Coronary artery (tissue), 2 donors: ENCODE measurements at regions not wholly inside any gene's neighbourhood (a gene's known extent, or its start where the extent isn't known, plus 50 kb on each side); places are given as distances from the start of the nearest gene placed in this dataset.

Experiments used
- DNase-seq: peaks from one replicate; pipeline ENCODE4 v3.0.0-alpha.2; 2017; ENCODE audit warnings: low spot score
- H3K27ac ChIP-seq, 2 donors: fragments of 200-600 bp; sonication (generic); one replicate each; pipeline ENCODE4 v1.5.1; 2016 to 2019
- H3K4me3 ChIP-seq: fragments of 200-600 bp; sonication (generic); 2 replicates; pipeline ENCODE4 v1.5.1; 2016; ENCODE audit warnings: mild to moderate bottlenecking, moderate library complexity
- TF ChIP-seq, protein P1 (sequence below): fragments of 200-600 bp; sonication (generic); IDR thresholded peaks from one replicate; pipeline ENCODE4 v1.5.1; 2019; ENCODE audit warnings: antibody characterized with exemption

DNA sequence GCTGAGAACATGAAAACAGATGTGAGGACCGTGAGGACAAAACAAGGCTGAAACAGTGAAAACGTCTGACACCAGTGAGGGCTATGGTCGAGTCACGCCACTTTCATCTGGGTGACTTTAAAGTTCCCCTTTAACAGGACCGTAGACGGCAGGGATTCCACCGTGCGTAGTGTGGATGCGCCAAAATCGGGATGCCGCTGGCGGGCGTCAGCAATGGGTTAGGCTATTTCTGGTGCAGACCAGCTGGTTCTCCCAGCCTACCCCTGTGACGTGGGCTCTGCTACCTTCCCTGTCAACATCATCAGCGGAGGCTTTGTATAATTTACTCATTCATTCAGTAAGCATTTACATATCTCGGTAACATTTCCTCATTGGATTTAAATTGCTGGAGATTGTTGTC, 246.6 kb upstream of the AJAP1 start:
- Histone ChIP-seq H3K4me3 (no peak overlapping the region), H3K27ac (no peak overlapping the region)
- DNase-seq = no peak
- TF ChIP-seq, protein P1, sequence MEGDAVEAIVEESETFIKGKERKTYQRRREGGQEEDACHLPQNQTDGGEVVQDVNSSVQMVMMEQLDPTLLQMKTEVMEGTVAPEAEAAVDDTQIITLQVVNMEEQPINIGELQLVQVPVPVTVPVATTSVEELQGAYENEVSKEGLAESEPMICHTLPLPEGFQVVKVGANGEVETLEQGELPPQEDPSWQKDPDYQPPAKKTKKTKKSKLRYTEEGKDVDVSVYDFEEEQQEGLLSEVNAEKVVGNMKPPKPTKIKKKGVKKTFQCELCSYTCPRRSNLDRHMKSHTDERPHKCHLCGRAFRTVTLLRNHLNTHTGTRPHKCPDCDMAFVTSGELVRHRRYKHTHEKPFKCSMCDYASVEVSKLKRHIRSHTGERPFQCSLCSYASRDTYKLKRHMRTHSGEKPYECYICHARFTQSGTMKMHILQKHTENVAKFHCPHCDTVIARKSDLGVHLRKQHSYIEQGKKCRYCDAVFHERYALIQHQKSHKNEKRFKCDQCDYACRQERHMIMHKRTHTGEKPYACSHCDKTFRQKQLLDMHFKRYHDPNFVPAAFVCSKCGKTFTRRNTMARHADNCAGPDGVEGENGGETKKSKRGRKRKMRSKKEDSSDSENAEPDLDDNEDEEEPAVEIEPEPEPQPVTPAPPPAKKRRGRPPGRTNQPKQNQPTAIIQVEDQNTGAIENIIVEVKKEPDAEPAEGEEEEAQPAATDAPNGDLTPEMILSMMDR = no peak

- H3K27ac ChIP-seq = no peak overlapping the region
- no peak overlapping the region for H3K4me3 ChIP-seq
- TF ChIP-seq, protein P1 = no peak
- no peak for DNase-seq
Observed at GRCh38 chr1:4408380-4408779, 246.0 kb upstream of the AJAP1 start.

DNA sequence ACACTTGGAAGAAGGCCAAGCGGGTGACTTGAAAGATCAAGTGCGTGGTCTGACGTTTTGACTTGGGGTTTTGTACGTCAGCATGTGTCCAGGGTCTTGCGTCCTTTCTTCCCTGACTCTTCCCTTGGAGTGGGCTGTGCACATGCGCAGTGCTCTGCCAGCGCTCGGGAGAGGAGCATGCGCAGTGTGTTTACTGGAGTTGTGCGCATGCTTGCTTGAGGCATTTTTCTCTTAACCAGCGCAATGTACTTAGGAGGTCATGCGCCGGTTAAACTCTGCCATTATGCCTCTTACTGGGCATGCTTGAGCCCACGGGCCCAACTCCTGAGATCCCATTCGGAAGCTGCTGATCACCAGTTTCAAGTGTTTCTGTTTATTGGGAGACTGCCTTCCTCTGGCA, 242.5 kb upstream of the AJAP1 start:
- Histone ChIP-seq H3K4me3 (no peak overlapping the region), H3K27ac (no peak overlapping the region)
- DNase-seq = no peak
- TF ChIP-seq, protein P1 = no peak

DNA sequence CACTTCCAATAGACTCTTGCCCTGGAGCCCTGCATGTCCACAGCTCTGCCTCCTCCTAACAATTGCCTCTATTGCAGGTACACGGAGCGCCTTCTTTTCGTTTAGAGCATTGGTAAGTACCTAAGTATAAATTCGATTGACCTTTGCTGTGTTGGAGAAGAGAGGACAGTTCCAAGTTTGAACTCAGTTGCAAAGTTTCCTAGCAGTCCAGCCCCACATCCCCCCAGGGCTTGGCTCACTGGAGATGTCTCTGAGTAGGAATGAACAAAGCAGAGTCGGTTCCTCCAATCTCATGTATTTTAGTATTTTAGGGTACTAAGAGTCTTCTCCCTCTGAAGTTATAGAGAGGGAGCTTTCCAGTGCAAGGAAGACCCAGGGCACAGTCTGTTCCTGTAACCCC, 238.9 kb upstream of the AJAP1 start:
- H3K27ac ChIP-seq = no peak overlapping the region
- no peak for DNase-seq

GRCh38 chr1:4416189-4416588, 238.2 kb upstream of the AJAP1 start:
- DNase-seq = no peak
- H3K4me3 ChIP-seq = no peak overlapping the region
- TF ChIP-seq, protein P1 = no peak
- H3K27ac ChIP-seq = no peak overlapping the region

More for the DNA sequence above, 238.9 kb upstream of the AJAP1 start:
- TF ChIP-seq, protein P1 = no peak
- no peak overlapping the region for H3K4me3 ChIP-seq

- no peak for DNase-seq
- no peak overlapping the region for H3K4me3 ChIP-seq
- TF ChIP-seq, protein P1 = no peak
- H3K27ac ChIP-seq = no peak overlapping the region
Observed at GRCh38 chr1:4418021-4418420, 236.4 kb upstream of the AJAP1 start.

DNA sequence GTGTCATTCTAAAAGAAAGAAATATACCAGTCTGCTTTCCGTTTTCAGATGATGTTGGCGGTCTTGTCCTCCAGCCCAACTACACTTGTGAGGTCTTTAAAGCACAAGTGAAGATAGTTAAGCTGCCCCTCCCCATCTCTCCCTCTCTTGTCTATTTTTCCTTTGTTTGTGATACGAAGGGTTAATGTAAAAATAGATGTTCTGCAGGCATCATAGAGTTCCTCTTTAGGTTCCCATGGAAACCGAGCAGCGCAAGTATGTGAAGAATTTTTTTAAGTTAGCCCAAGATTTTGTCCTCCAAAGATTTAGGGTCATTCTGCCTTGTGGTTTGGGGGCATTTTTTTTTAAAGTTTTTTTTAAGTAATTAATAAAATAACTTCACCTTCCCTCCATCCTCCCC, 232.4 kb upstream of the AJAP1 start:
- TF ChIP-seq, protein P1 = no peak
- no peak for DNase-seq

More for the DNA sequence above, 232.4 kb upstream of the AJAP1 start:
- H3K27ac ChIP-seq = no peak overlapping the region
- no peak overlapping the region for H3K4me3 ChIP-seq
